Astrocyte (in vitro differentiated cells and primary cell): ENCODE measurements at regions not wholly inside any gene's neighbourhood (a gene's known extent, or its start where the extent isn't known, plus 50 kb on each side); places are given as distances from the start of the nearest gene placed in this dataset.

Experiments
- DNase-seq: peaks from one replicate; pipeline ENCODE4 v3.0.0-alpha.2; 2010; ENCODE audit warnings: low read depth
- FAIRE-seq: peaks from 2 replicates; lab custom pipeline; 2011; peaks lifted over from hg19 to GRCh38; lab: Jason Lieb, UNC
- H2AFZ ChIP-seq: 2 replicates; pipeline ENCODE4 v1.6.0; 2012; ENCODE audit warnings: low read depth, low read length, inconsistent platforms
- H3K27ac ChIP-seq: 2 replicates; pipeline ENCODE4 v1.5.1; 2011; ENCODE audit warnings: low read depth, low read length, inconsistent platforms
- H3K27me3 ChIP-seq: 2 replicates; pipeline ENCODE4 v1.6.0; 2011; ENCODE audit warnings: low read length, inconsistent platforms; ENCODE audit not compliant: insufficient read depth
- H3K36me3 ChIP-seq: 2 replicates; pipeline ENCODE4 v1.5.1; 2011; ENCODE audit warnings: low read length, inconsistent platforms; ENCODE audit not compliant: insufficient read depth
- H3K4me1 ChIP-seq: 2 replicates; pipeline ENCODE4 v1.5.1; 2011; ENCODE audit warnings: low read length, inconsistent platforms; ENCODE audit not compliant: insufficient read depth
- H3K4me2 ChIP-seq: 2 replicates; pipeline ENCODE4 v1.6.0; 2012; ENCODE audit warnings: low read length, inconsistent platforms
- H3K4me3 ChIP-seq: 2 replicates; pipeline ENCODE4 v1.5.1; 2011; ENCODE audit warnings: low read depth, mild to moderate bottlenecking, low read length, inconsistent platforms; ENCODE audit not compliant: insufficient read depth
- H3K79me2 ChIP-seq: 2 replicates; pipeline ENCODE4 v1.6.0; 2012; ENCODE audit warnings: mild to moderate bottlenecking, low read length, inconsistent platforms; ENCODE audit not compliant: insufficient read depth
- H3K9ac ChIP-seq: 2 replicates; pipeline ENCODE4 v1.6.0; 2012; ENCODE audit warnings: mild to moderate bottlenecking, low read length, inconsistent platforms
- H3K9me3 ChIP-seq: 2 replicates; pipeline ENCODE4 v1.5.1; 2012; ENCODE audit warnings: low read depth, mild to moderate bottlenecking, low read length, inconsistent platforms; ENCODE audit not compliant: insufficient read depth
- H4K20me1 ChIP-seq: 2 replicates; pipeline ENCODE4 v1.6.0; 2012; ENCODE audit warnings: low read length, inconsistent platforms; ENCODE audit not compliant: insufficient read depth
- H3K27ac Mint-ChIP-seq: one replicate; pipeline ENCODE4 v1.8.0; 2021; ENCODE audit warnings: mild to moderate bottlenecking, mixed read lengths; ENCODE audit not compliant: unreplicated experiment
- H3K27me3 Mint-ChIP-seq: one replicate; pipeline ENCODE4 v1.8.0; 2021; ENCODE audit warnings: low read depth, mixed read lengths; ENCODE audit not compliant: unreplicated experiment
- H3K36me3 Mint-ChIP-seq: one replicate; pipeline ENCODE4 v1.8.0; 2021; ENCODE audit warnings: low read depth, mixed read lengths; ENCODE audit not compliant: unreplicated experiment
- H3K4me1 Mint-ChIP-seq: one replicate; pipeline ENCODE4 v1.8.0; 2021; ENCODE audit warnings: low read depth, mixed read lengths; ENCODE audit not compliant: unreplicated experiment
- H3K4me3 Mint-ChIP-seq: one replicate; pipeline ENCODE4 v1.8.0; 2021; ENCODE audit warnings: mild to moderate bottlenecking, moderate library complexity, mixed read lengths; ENCODE audit not compliant: unreplicated experiment
- H3K9me3 Mint-ChIP-seq: one replicate; pipeline ENCODE4 v1.8.0; 2021; ENCODE audit warnings: mild to moderate bottlenecking, mixed read lengths; ENCODE audit not compliant: unreplicated experiment
- EZH2 ChIP-seq: IDR thresholded peaks from 2 replicates; pipeline ENCODE4 v1.6.1; 2012; ENCODE audit warnings: mild to moderate bottlenecking, low read length, inconsistent platforms; ENCODE audit not compliant: insufficient read depth
- TF ChIP-seq, protein P1 (sequence below): IDR thresholded peaks from 2 replicates; pipeline ENCODE4 v1.5.1; 2011; ENCODE audit warnings: low read depth, mild to moderate bottlenecking, inconsistent platforms, low read length, moderate library complexity; ENCODE audit not compliant: insufficient read depth

DNA sequence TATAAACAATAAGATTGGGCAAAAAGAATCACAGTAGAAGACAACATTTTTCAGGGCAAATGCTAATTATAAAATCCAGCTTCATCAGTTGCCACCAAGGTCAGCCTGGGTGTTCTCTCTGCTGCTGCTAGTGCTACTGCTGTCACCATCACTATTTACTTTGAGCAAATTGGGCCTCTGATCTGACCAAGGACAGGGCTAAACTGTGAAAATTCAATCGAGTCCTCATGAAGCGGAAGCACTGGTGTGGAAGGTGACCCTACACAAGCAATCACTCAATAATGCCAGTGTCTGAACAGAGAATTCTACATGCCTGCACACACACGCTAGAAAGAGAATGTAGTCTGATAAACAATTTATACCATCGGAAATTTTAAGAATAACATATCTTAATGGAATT lies 122.9 kb upstream of the TTC29 start:
- DNase-seq, result no peak
- no peaks in the 10 kb centered on the region for H3K4me1 Mint-ChIP-seq
- Histone ChIP-seq H3K27ac (no peak overlapping the region), H3K27me3 (no peaks in the 10 kb centered on the region), H3K4me2 (no peak overlapping the region), H3K79me2 (no peaks in the 10 kb centered on the region), H3K4me1 (no peaks in the 10 kb centered on the region), H3K4me3 (no peak overlapping the region), H4K20me1 (no peaks in the 10 kb centered on the region), H3K9me3 (no peaks in the 10 kb centered on the region), H3K9ac (no peak overlapping the region), H3K36me3 (no peaks in the 10 kb centered on the region), H2AFZ (no peak overlapping the region)
- H3K36me3 Mint-ChIP-seq, result peaks cover 1% of the 10 kb centered on the region
- no peaks in the 10 kb centered on the region for H3K27me3 Mint-ChIP-seq
- no peak for FAIRE-seq
- no peak overlapping the region for H3K4me3 Mint-ChIP-seq
- H3K9me3 Mint-ChIP-seq, result peaks cover 5% of the 10 kb centered on the region
- H3K27ac Mint-ChIP-seq, result no peak overlapping the region
- TF ChIP-seq, protein P1, sequence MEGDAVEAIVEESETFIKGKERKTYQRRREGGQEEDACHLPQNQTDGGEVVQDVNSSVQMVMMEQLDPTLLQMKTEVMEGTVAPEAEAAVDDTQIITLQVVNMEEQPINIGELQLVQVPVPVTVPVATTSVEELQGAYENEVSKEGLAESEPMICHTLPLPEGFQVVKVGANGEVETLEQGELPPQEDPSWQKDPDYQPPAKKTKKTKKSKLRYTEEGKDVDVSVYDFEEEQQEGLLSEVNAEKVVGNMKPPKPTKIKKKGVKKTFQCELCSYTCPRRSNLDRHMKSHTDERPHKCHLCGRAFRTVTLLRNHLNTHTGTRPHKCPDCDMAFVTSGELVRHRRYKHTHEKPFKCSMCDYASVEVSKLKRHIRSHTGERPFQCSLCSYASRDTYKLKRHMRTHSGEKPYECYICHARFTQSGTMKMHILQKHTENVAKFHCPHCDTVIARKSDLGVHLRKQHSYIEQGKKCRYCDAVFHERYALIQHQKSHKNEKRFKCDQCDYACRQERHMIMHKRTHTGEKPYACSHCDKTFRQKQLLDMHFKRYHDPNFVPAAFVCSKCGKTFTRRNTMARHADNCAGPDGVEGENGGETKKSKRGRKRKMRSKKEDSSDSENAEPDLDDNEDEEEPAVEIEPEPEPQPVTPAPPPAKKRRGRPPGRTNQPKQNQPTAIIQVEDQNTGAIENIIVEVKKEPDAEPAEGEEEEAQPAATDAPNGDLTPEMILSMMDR, result no peak
- TF ChIP-seq EZH2, result no peak

DNA sequence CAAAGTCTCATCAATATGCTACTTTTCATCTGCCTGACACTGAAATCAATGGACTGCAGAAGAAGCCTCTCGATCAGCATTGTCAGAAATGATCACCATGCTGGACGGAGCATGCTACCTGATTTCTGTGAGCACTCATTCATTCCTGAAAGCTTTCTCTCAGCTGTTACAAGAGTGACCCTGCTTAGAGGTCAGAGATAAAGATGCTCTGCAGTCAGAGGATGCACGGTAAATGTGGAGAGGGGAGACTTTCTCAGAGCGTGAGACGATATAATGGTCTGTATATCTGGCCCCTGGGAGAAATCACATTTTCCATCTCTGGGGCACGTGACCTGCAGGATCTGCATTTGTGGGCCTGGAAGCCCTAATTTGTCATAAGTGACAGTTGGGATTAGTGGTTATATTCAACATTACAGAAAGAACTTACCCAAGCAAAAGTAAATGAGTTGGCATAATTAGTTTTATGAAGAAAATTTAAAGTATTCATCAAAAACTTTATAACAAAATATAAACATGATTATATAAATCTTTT lies 125.6 kb upstream of the TTC29 start:
- H3K27ac Mint-ChIP-seq, result no peak overlapping the region
- no peak for TF ChIP-seq EZH2
- TF ChIP-seq, protein P1, result no peak
- Histone ChIP-seq H3K9ac (no peak overlapping the region), H3K27me3 (no peaks in the 10 kb centered on the region), H3K4me1 (no peaks in the 10 kb centered on the region), H3K79me2 (no peaks in the 10 kb centered on the region), H4K20me1 (no peaks in the 10 kb centered on the region), H3K4me2 (no peak overlapping the region), H3K9me3 (no peaks in the 10 kb centered on the region), H3K4me3 (no peak overlapping the region), H2AFZ (no peak overlapping the region), H3K27ac (no peak overlapping the region), H3K36me3 (no peaks in the 10 kb centered on the region)
- H3K36me3 Mint-ChIP-seq, result peaks cover 1% of the 10 kb centered on the region
- H3K27me3 Mint-ChIP-seq, result no peaks in the 10 kb centered on the region
- DNase-seq (no peak), FAIRE-seq (no peak)
- H3K4me3 Mint-ChIP-seq, result no peak overlapping the region
- H3K9me3 Mint-ChIP-seq, result peaks cover 7% of the 10 kb centered on the region
- no peaks in the 10 kb centered on the region for H3K4me1 Mint-ChIP-seq

DNA sequence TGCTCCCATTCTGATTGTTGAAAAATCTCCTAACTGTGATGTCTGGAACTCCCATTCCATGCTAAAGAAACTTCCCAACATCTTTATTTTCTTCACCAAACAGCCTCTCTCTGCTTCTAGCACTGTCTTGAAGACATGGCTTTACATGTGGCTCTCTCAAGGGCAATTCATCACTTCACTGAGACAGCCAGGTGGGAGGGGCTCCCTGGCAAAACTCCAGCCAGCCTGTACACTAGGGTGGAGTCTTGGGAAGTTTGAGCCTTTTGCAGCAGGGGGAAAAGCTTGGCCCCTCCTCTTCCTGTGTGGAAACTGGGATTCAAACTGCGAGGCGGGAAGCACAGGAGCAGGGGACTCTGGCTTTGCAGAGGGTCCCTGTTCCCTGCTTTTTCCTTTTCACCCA lies 130.5 kb upstream of the TTC29 start:
- Histone ChIP-seq H3K27ac (no peak overlapping the region), H2AFZ (no peak overlapping the region), H3K9me3 (no peaks in the 10 kb centered on the region), H4K20me1 (no peaks in the 10 kb centered on the region), H3K4me3 (no peak overlapping the region), H3K27me3 (no peaks in the 10 kb centered on the region), H3K9ac (no peak overlapping the region), H3K4me1 (peaks cover 4% of the 10 kb centered on the region), H3K4me2 (no peak overlapping the region), H3K79me2 (no peaks in the 10 kb centered on the region), H3K36me3 (no peaks in the 10 kb centered on the region)
- H3K4me1 Mint-ChIP-seq, result no peaks in the 10 kb centered on the region
- DNase-seq (no peak), FAIRE-seq (no peak)
- TF ChIP-seq, protein P1, result no peak
- no peak for TF ChIP-seq EZH2
- no peak overlapping the region for H3K4me3 Mint-ChIP-seq
- H3K9me3 Mint-ChIP-seq, result peaks cover 5% of the 10 kb centered on the region
- peaks cover 3% of the 10 kb centered on the region for H3K27me3 Mint-ChIP-seq
- peaks cover 1% of the 10 kb centered on the region for H3K36me3 Mint-ChIP-seq
- no peak overlapping the region for H3K27ac Mint-ChIP-seq
